ENCODE measurements at regions not wholly inside any gene's neighbourhood (a gene's known extent, or its start where the extent isn't known, plus 50 kb on each side); places are given as distances from the start of the nearest gene placed in this dataset.

DNA sequence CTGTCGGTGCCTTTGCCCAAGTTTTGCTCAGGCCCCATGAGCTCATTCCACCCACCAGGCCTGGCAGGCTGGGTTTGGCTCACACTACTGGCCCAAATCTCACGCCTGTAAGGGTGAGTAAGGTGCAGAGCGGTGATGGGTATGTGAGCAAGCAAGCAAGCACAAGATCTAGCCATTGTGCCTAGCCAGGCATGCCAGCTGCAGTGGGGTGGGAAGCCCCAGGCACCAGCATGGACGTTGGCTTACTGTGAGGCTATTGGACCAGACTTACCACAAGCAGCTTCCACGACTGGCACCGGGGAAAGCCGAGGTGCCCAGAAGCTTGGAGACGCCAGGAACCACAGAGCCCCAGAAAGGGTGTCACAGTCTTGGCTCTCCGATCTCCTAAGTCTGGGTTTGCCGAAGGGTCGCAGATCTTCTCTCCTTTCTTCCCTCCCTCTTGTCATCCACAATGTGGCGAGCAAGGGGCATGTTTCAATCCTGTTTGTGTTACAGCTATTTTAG is 2659.4 kb upstream of the PCDH20 start (continued):
- 0 out of 2 replicates have a peak, but pooled peaks have one; percentile 3 for TF ChIP-seq GZF1 (CRISPR knock-in tag; IDR thresholded peaks at IDR 0.05)
- TF ChIP-seq, protein P1, sequence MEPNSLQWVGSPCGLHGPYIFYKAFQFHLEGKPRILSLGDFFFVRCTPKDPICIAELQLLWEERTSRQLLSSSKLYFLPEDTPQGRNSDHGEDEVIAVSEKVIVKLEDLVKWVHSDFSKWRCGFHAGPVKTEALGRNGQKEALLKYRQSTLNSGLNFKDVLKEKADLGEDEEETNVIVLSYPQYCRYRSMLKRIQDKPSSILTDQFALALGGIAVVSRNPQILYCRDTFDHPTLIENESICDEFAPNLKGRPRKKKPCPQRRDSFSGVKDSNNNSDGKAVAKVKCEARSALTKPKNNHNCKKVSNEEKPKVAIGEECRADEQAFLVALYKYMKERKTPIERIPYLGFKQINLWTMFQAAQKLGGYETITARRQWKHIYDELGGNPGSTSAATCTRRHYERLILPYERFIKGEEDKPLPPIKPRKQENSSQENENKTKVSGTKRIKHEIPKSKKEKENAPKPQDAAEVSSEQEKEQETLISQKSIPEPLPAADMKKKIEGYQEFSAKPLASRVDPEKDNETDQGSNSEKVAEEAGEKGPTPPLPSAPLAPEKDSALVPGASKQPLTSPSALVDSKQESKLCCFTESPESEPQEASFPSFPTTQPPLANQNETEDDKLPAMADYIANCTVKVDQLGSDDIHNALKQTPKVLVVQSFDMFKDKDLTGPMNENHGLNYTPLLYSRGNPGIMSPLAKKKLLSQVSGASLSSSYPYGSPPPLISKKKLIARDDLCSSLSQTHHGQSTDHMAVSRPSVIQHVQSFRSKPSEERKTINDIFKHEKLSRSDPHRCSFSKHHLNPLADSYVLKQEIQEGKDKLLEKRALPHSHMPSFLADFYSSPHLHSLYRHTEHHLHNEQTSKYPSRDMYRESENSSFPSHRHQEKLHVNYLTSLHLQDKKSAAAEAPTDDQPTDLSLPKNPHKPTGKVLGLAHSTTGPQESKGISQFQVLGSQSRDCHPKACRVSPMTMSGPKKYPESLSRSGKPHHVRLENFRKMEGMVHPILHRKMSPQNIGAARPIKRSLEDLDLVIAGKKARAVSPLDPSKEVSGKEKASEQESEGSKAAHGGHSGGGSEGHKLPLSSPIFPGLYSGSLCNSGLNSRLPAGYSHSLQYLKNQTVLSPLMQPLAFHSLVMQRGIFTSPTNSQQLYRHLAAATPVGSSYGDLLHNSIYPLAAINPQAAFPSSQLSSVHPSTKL (CRISPR knock-in tag; IDR thresholded peaks at IDR 0.05) = no peak
- no peak for TF ChIP-seq NFE2L1 (CRISPR knock-in tag; IDR thresholded peaks at IDR 0.05; ENCODE audit: borderline replicate concordance)
- TF ChIP-seq, protein P2, sequence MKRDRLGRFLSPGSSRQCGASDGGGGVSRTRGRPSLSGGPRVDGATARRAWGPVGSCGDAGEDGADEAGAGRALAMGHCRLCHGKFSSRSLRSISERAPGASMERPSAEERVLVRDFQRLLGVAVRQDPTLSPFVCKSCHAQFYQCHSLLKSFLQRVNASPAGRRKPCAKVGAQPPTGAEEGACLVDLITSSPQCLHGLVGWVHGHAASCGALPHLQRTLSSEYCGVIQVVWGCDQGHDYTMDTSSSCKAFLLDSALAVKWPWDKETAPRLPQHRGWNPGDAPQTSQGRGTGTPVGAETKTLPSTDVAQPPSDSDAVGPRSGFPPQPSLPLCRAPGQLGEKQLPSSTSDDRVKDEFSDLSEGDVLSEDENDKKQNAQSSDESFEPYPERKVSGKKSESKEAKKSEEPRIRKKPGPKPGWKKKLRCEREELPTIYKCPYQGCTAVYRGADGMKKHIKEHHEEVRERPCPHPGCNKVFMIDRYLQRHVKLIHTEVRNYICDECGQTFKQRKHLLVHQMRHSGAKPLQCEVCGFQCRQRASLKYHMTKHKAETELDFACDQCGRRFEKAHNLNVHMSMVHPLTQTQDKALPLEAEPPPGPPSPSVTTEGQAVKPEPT (CRISPR knock-in tag; IDR thresholded peaks at IDR 0.05; ENCODE audit: low read depth) = no peak
- TF ChIP-seq ZNF501 (CRISPR knock-in tag; IDR thresholded peaks at IDR 0.05) = 0 out of 2 replicates have a peak, but pooled peaks have one; percentile 17
- TF ChIP-seq, protein P3, sequence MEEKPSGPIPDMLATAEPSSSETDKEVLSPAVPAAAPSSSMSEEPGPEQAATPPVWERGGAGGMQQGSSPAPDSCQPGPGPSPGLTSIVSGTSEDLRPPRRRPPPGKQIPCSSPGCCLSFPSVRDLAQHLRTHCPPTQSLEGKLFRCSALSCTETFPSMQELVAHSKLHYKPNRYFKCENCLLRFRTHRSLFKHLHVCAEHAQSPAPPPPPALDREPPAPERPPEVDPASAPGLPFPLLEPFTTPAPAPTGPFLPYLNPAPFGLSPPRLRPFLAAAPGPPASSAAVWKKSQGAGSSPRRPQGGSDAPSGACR (CRISPR knock-in tag; IDR thresholded peaks at IDR 0.05) = no peak
- no peak for TF ChIP-seq ZFP36 (IDR thresholded peaks at IDR 0.05; ENCODE audit: borderline replicate concordance, low read depth, low read length, partially characterized antibody)
- TF ChIP-seq, protein P4, sequence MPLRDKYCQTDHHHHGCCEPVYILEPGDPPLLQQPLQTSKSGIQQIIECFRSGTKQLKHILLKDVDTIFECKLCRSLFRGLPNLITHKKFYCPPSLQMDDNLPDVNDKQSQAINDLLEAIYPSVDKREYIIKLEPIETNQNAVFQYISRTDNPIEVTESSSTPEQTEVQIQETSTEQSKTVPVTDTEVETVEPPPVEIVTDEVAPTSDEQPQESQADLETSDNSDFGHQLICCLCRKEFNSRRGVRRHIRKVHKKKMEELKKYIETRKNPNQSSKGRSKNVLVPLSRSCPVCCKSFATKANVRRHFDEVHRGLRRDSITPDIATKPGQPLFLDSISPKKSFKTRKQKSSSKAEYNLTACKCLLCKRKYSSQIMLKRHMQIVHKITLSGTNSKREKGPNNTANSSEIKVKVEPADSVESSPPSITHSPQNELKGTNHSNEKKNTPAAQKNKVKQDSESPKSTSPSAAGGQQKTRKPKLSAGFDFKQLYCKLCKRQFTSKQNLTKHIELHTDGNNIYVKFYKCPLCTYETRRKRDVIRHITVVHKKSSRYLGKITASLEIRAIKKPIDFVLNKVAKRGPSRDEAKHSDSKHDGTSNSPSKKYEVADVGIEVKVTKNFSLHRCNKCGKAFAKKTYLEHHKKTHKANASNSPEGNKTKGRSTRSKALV (CRISPR knock-in tag; IDR thresholded peaks at IDR 0.05) = no peak
- no peak for TF ChIP-seq ATM (IDR thresholded peaks at IDR 0.05; ENCODE audit: borderline replicate concordance)
- no peak for TF ChIP-seq SP1 (IDR thresholded peaks at IDR 0.05)
- no peak for TF ChIP-seq SP1 (CRISPR knock-in tag; IDR thresholded peaks at IDR 0.05)
- no peak for TF ChIP-seq SUZ12 (IDR thresholded peaks at IDR 0.05; ENCODE audit: low read depth, low read length)
- no peak for TF ChIP-seq AGO2 (optimal IDR thresholded peaks at IDR 0.05; ENCODE audit: low read depth, low read length)
